RWPE1 (cell line): ENCODE measurements at regions not wholly inside any gene's neighbourhood (a gene's known extent, or its start where the extent isn't known, plus 50 kb on each side); places are given as distances from the start of the nearest gene placed in this dataset.

Experiments used
- CTCF ChIA-PET: fragments of 350-600 bp; sonication (Branson Sonifier 250); formaldehyde crosslinking; extraction: SDS; loops from one replicate; lab custom pipeline; 2021; lab: Yijun Ruan, JAX
- POLR2A ChIA-PET: fragments of 400-600 bp; formaldehyde crosslinking; extraction: SDS; loops from one replicate; lab custom pipeline; 2020; ENCODE audit warnings: antibody characterized with exemption; ENCODE audit not compliant: low non-redundant PET; lab: Yijun Ruan, JAX
- DNase-seq: peaks from one replicate; pipeline ENCODE4 v3.0.0; 2012; ENCODE audit warnings: low spot score
- H3K27ac ChIP-seq: fragments of 450-650 bp; 2 replicates; pipeline ENCODE4 v1.5.1; 2017
- CTCF ChIP-seq: fragments of 450-650 bp; conservative IDR thresholded peaks from 2 replicates; pipeline ENCODE4 v1.5.1; 2017; ENCODE audit warnings: low read depth, mild to moderate bottlenecking

- no peak overlapping the region for H3K27ac ChIP-seq
- DNase-seq = peak; percentile 29
- no peak for TF ChIP-seq CTCF
- POLR2A ChIA-PET = no interaction called here
- CTCF ChIA-PET = interaction anchor here (0.6 kb wide), 1 partner anchor 247 kb away, joined by 4 read pairs; no protein-coding TSS in a partner anchor
Observed at GRCh38 chr6:54491431-54491830, 183.2 kb downstream of the TINAG start.

GRCh38 chr6:54493138-54493537 is 184.9 kb downstream of the TINAG start:
- peak; percentile 40 for DNase-seq
- no peak for TF ChIP-seq CTCF
- ChIA-PET POLR2A (no interaction called here), CTCF (interaction anchor here (0.6 to 0.7 kb wide), 2 partner anchors 220 to 1840 kb away, joined by 4 to 8 read pairs; no protein-coding TSS in a partner anchor)
- H3K27ac ChIP-seq = no peak overlapping the region

GRCh38 chr6:54503144-54503543 is 194.9 kb downstream of the TINAG start:
- DNase-seq = no peak

DNA sequence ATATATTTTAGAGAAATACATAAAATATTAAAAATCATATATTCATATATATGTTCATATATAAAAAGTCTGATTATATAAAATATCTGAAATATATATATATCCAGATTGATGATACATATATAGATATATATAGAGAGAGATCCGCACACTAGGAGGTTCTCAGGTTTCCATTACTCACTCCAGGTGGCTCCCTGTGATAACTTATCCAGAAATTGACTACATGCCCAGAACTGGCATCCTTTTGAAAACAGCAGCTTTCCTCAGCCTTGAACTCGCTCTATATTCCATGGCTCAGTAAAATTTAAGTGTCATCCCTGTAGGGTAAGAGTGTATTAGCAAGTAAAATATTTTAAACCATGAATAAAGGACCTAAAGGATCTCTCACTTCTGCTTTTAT is 206.8 kb downstream of the TINAG start:
- POLR2A ChIA-PET = no interaction called here
- peak; percentile 5 for DNase-seq
- no peak overlapping the region for H3K27ac ChIP-seq

More at GRCh38 chr6:54503144-54503543, 194.9 kb downstream of the TINAG start:
- TF ChIP-seq CTCF = no peak
- H3K27ac ChIP-seq = no peak overlapping the region
- POLR2A ChIA-PET = no interaction called here
- CTCF ChIA-PET = interaction anchor here (0.5 kb wide), 1 partner anchor 584 kb away, joined by 3 read pairs; no protein-coding TSS in a partner anchor

GRCh38 chr6:54515713-54516112 is 207.5 kb downstream of the TINAG start:
- DNase-seq = no peak
- no peak for TF ChIP-seq CTCF
- no peak overlapping the region for H3K27ac ChIP-seq
- ChIA-PET POLR2A (no interaction called here), CTCF (no interaction called here)

More for the DNA sequence above, 206.8 kb downstream of the TINAG start:
- TF ChIP-seq CTCF = peak; percentile 17; the same call in 1 of the 2 replicates
- CTCF ChIA-PET = no interaction called here

- DNase-seq = no peak
- ChIA-PET POLR2A (no interaction called here), CTCF (no interaction called here)
- TF ChIP-seq CTCF = no peak
- H3K27ac ChIP-seq = no peak overlapping the region
Observed at GRCh38 chr6:54516321-54516720, 208.1 kb downstream of the TINAG start.

DNA sequence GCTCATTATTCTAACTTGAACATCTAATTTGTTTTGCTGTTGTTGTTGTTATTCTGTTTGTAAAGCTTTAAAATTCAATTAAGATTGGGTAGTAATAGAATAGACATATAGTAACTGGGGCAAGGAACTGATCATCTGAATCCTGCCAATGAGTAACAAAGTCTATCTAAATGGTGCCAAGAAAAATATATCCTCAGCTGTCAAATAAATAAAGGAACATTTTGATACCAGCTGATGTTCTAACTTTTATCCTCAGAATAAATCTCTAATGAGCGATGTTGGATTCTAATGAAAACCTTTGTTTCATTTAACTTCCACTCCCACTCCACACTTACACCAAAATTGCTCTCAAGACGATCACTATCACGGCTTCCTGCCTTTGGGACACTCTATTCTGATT is 210.9 kb downstream of the TINAG start:
- CTCF ChIA-PET = interaction anchor here (0.6 kb wide), 1 partner anchor 427 kb away, joined by 9 read pairs; no protein-coding TSS in a partner anchor
- TF ChIP-seq CTCF = no peak
- POLR2A ChIA-PET = no interaction called here
- H3K27ac ChIP-seq = no peak overlapping the region
- no peak for DNase-seq
